B cell (primary cell): ENCODE measurements at regions not wholly inside any gene's neighbourhood (a gene's known extent, or its start where the extent isn't known, plus 50 kb on each side); places are given as distances from the start of the nearest gene placed in this dataset.

ENCODE experiments used
- CTCF ChIP-seq: fragments of 200-600 bp; IDR thresholded peaks from one replicate; pipeline ENCODE4 v1.8.0; 2022; ENCODE audit warnings: antibody characterized with exemption, mild to moderate bottlenecking
- EZH2 ChIP-seq: IDR thresholded peaks from 2 replicates; pipeline ENCODE4 v1.6.1; 2012; ENCODE audit warnings: borderline replicate concordance, low read depth, mild to moderate bottlenecking, moderate library complexity, low read length; ENCODE audit not compliant: insufficient read depth, poor library complexity, severe bottlenecking

GRCh38 chr14:66197276-66197675, 288.9 kb upstream of the CCDC196 start:
- TF ChIP-seq CTCF (no peak), EZH2 (no peak)
